Mesenchymal stem cell (in vitro differentiated cells and primary cell): ENCODE measurements at regions not wholly inside any gene's neighbourhood (a gene's known extent, or its start where the extent isn't known, plus 50 kb on each side); places are given as distances from the start of the nearest gene placed in this dataset.

ENCODE experiments used
- DNase-seq: peaks from one replicate; pipeline ENCODE4 v3.0.0-alpha.2; 2013
- H2AFZ ChIP-seq: one replicate; pipeline ENCODE4 v1.6.1; 2013; ENCODE audit warnings: low read depth, mild to moderate bottlenecking, control low read depth, inconsistent platforms, low read length, moderate library complexity
- H2AK5ac ChIP-seq: 2 replicates; pipeline ENCODE4 v1.6.1; 2013; ENCODE audit warnings: low read length, moderate library complexity, mild to moderate bottlenecking, inconsistent platforms; ENCODE audit not compliant: severe bottlenecking
- H2BK120ac ChIP-seq: one replicate; pipeline ENCODE4 v1.6.1; 2013; ENCODE audit warnings: low read depth, mild to moderate bottlenecking, inconsistent platforms, low read length, moderate library complexity
- H2BK12ac ChIP-seq, 2 experiments: one replicate each; pipeline ENCODE4 v1.6.1; 2013; ENCODE audit warnings: inconsistent platforms in 2 of 2, low read length in 2 of 2, mild to moderate bottlenecking in 2 of 2, moderate library complexity in 2 of 2, control low read depth in 1 of 2
- H2BK15ac ChIP-seq: one replicate; pipeline ENCODE4 v1.6.1; 2013; ENCODE audit warnings: mild to moderate bottlenecking, low read depth, inconsistent platforms; ENCODE audit not compliant: poor library complexity, severe bottlenecking
- H2BK5ac ChIP-seq: 2 replicates; pipeline ENCODE4 v1.6.1; 2013; ENCODE audit warnings: low read depth, mild to moderate bottlenecking, low read length, control low read depth, inconsistent platforms; ENCODE audit not compliant: poor library complexity, severe bottlenecking
- H3K14ac ChIP-seq, 2 experiments: one replicate each; pipeline ENCODE4 v1.6.1; 2013; ENCODE audit warnings: inconsistent platforms in 2 of 2, low read length in 2 of 2, control low read depth in 1 of 2, mild to moderate bottlenecking in 1 of 2, moderate library complexity in 1 of 2
- H3K18ac ChIP-seq, 2 experiments: one replicate each; pipeline ENCODE4 v1.6.1; 2013; ENCODE audit warnings: inconsistent platforms in 2 of 2, low read length in 2 of 2, control low read depth in 1 of 2, low read depth in 1 of 2, mild to moderate bottlenecking in 1 of 2
- H3K23ac ChIP-seq, 2 experiments: one replicate each; pipeline ENCODE4 v1.6.1; 2013; ENCODE audit warnings: inconsistent platforms in 2 of 2, low read length in 2 of 2, mild to moderate bottlenecking in 2 of 2, moderate library complexity in 2 of 2, control low read depth in 1 of 2
- H3K27ac ChIP-seq: 2 replicates; pipeline ENCODE4 v1.5.1; 2013; ENCODE audit warnings: mild to moderate bottlenecking, moderate library complexity, low read length, control low read depth, inconsistent platforms; ENCODE audit not compliant: poor library complexity, severe bottlenecking
- H3K27me3 ChIP-seq, 2 experiments: 2 replicates each; pipeline versions ENCODE4 v1.6.1 to v1.7.0; 2013; ENCODE audit warnings: low read length in 2 of 2, mild to moderate bottlenecking in 2 of 2, moderate library complexity in 2 of 2, control low read depth in 1 of 2, inconsistent platforms in 1 of 2; ENCODE audit not compliant: control insufficient read depth in 1 of 2, insufficient read depth in 1 of 2
- H3K36me3 ChIP-seq, 2 experiments: 2 replicates each; pipeline versions ENCODE4 v1.6.1 to v1.7.0; 2013; ENCODE audit warnings: low read length in 2 of 2, control low read depth in 1 of 2, inconsistent platforms in 1 of 2, low read depth in 1 of 2, mild to moderate bottlenecking in 1 of 2; ENCODE audit not compliant: insufficient read depth in 2 of 2, control insufficient read depth in 1 of 2
- H3K4ac ChIP-seq, 2 experiments: one replicate each; pipeline ENCODE4 v1.6.1; 2013; ENCODE audit warnings: inconsistent platforms in 2 of 2, low read length in 2 of 2, mild to moderate bottlenecking in 2 of 2, moderate library complexity in 2 of 2, control low read depth in 1 of 2, low read depth in 1 of 2
- H3K4me1 ChIP-seq: 2 replicates; pipeline ENCODE4 v1.6.1; 2013; ENCODE audit warnings: low read depth, low read length, control low read depth; ENCODE audit not compliant: control insufficient read depth, insufficient read depth
- H3K4me2 ChIP-seq: 2 replicates; pipeline ENCODE4 v1.6.1; 2013; ENCODE audit warnings: low read length, mild to moderate bottlenecking, inconsistent platforms; ENCODE audit not compliant: poor library complexity, severe bottlenecking
- H3K4me3 ChIP-seq, 2 experiments: 2 replicates each; pipeline versions ENCODE4 v1.5.1 to v1.7.0; 2013; ENCODE audit warnings: low read length in 2 of 2, mild to moderate bottlenecking in 2 of 2, control low read depth in 1 of 2, low read depth in 1 of 2; ENCODE audit not compliant: insufficient read depth in 1 of 2
- H3K79me1 ChIP-seq: replicated peaks from 2 replicates; pipeline ENCODE4 v1.6.1; 2013; ENCODE audit warnings: mild to moderate bottlenecking, control low read depth, low read length, inconsistent platforms; ENCODE audit not compliant: poor library complexity, severe bottlenecking
- H3K9ac ChIP-seq: 2 replicates; pipeline ENCODE4 v1.7.0; 2013; ENCODE audit warnings: mild to moderate bottlenecking, low read length, moderate library complexity
- H3K9me3 ChIP-seq: 2 replicates; pipeline ENCODE4 v1.7.0; 2013; ENCODE audit warnings: mild to moderate bottlenecking, low read length; ENCODE audit not compliant: control insufficient read depth
- H4K8ac ChIP-seq: one replicate; pipeline ENCODE4 v1.6.1; 2013; ENCODE audit warnings: inconsistent platforms, mild to moderate bottlenecking, low read length, moderate library complexity
- H4K91ac ChIP-seq: one replicate; pipeline ENCODE4 v1.6.1; 2013; ENCODE audit warnings: mild to moderate bottlenecking, low read length, inconsistent platforms
- WGBS: methylation state at CpG from one replicate; pipeline ENCODE4 v1.1.7; 2013; ENCODE audit warnings: mixed read lengths; 5-methylcytosine and 5-hydroxymethylcytosine counted together

DNA sequence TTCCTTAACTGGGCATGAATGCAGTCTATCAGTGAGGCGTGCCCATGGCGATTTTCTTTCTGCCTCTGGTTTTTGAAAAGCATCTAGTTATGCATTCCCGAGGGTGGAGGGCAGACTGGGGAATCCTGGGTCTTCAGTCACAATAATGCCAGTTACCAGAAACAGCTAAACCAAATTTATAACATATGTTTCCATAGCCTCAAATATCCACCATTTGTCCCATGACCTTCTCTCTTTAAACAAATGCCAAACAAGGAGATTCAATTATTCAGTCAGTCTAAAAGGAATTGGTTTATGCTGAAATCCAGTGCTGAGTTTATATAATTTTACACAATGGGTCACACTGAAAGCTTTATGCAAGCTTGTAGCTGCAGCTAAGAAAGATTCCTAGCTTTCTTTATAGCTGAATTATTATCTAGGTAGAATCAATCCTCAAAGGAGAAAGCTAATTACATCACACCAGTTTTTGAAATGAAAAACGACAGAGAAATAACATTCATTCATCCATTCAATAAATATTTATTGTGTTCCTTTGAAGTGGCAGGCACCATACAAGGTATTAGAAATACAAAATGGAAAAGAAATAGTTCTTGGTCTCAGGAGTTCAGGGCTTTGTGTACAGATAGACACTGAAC is 131.3 kb upstream of the RAP1B start:
- H2AFZ ChIP-seq, result no peak overlapping the region
- H2BK15ac ChIP-seq, result no peak overlapping the region
- H2AK5ac ChIP-seq, result no peak overlapping the region
- H3K27me3 ChIP-seq, result no peaks in the 10 kb centered on the region
- no peak overlapping the region for H3K14ac ChIP-seq
- peak overlapping the region in 1 of 2 experiments; percentile 60 for H3K4ac ChIP-seq
- no peak overlapping the region for H3K18ac ChIP-seq
- no peak overlapping the region for H3K23ac ChIP-seq
- DNase-seq, result peak; percentile 29
- no peak overlapping the region for H3K27ac ChIP-seq
- no peak overlapping the region for H3K9ac ChIP-seq
- H3K36me3 ChIP-seq, result no peaks in the 10 kb centered on the region
- no peak overlapping the region for H3K4me3 ChIP-seq
- H2BK5ac ChIP-seq, result no peak overlapping the region
- no peak overlapping the region for H2BK12ac ChIP-seq
- no peak overlapping the region for H2BK120ac ChIP-seq
- 92% methylated on average over 3 of the region's 4 CpGs for WGBS
- no peaks in the 10 kb centered on the region for H3K9me3 ChIP-seq
- no peak overlapping the region for H4K91ac ChIP-seq
- no peak overlapping the region for H4K8ac ChIP-seq
- H3K4me1 ChIP-seq, result no peaks in the 10 kb centered on the region
- no peak overlapping the region for H3K4me2 ChIP-seq
- H3K79me1 ChIP-seq, result no peaks in the 10 kb centered on the region

DNA sequence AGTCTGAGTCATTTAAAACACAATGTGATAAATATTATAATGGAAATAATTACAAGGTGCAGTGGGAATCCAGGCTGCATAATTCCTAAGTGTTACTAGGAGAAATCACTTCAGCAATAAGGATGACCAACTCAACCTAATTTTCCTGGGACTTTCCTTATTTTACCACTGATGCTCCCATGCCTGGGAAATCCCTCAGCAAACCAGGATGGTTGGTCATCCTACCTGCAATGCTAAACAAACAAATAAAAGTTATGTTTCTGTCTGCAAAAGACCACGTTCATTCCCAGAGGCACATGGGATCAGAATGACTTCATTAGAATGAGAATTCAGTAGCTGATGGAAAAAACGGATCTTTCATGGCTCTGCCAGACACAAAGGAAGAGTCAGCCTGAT is 130.8 kb upstream of the RAP1B start:
- no peak overlapping the region for H2BK15ac ChIP-seq
- no peaks in the 10 kb centered on the region for H3K36me3 ChIP-seq
- no peak overlapping the region for H2BK12ac ChIP-seq
- peak; percentile 49 for DNase-seq
- no peak overlapping the region for H4K91ac ChIP-seq
- no peaks in the 10 kb centered on the region for H3K27me3 ChIP-seq
- H3K4me1 ChIP-seq, result no peaks in the 10 kb centered on the region
- H3K4me3 ChIP-seq, result no peak overlapping the region
- H3K4ac ChIP-seq, result no peak overlapping the region
- no peaks in the 10 kb centered on the region for H3K79me1 ChIP-seq
- H3K27ac ChIP-seq, result no peak overlapping the region
- H3K4me2 ChIP-seq, result no peak overlapping the region
- H2BK120ac ChIP-seq, result no peak overlapping the region
- no peak overlapping the region for H2AFZ ChIP-seq
- H3K9me3 ChIP-seq, result no peaks in the 10 kb centered on the region
- no peak overlapping the region for H2BK5ac ChIP-seq
- no peak overlapping the region for H3K9ac ChIP-seq
- H3K23ac ChIP-seq, result no peak overlapping the region
- no peak overlapping the region for H4K8ac ChIP-seq
- no peak overlapping the region for H3K14ac ChIP-seq
- 69% methylated on average over 2 of the region's 2 CpGs for WGBS
- H2AK5ac ChIP-seq, result no peak overlapping the region
- H3K18ac ChIP-seq, result no peak overlapping the region

DNA sequence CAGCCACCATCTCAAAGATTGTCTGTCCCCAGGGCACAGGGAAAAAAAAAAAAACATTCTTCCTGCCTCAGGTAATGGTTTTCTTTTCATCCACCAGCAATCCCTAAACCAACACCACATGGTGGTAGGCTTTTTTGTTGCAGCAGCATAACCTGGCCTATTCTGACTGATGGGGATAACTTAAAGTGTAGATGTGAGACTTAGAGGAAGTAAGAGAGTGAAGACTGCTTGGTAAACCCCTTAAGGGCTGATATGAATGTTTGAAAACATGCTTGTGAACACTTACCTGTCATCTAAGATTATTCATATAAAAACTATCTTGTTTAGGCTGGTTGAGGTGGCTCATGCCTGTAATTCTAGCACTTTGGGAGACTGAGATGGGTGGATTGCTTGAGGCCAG is 130.2 kb upstream of the RAP1B start:
- Histone ChIP-seq H3K27me3 (no peaks in the 10 kb centered on the region), H2AFZ (no peak overlapping the region), H3K9me3 (no peaks in the 10 kb centered on the region), H2AK5ac (no peak overlapping the region), H3K4me3 (no peak overlapping the region), H3K4me2 (no peak overlapping the region), H3K9ac (no peak overlapping the region), H3K14ac (no peak overlapping the region), H3K36me3 (no peaks in the 10 kb centered on the region), H2BK5ac (no peak overlapping the region), H4K91ac (no peak overlapping the region), H4K8ac (no peak overlapping the region), H3K4me1 (no peaks in the 10 kb centered on the region), H2BK120ac (no peak overlapping the region), H3K79me1 (no peaks in the 10 kb centered on the region), H3K27ac (no peak overlapping the region), H3K4ac (no peak overlapping the region), H3K23ac (no peak overlapping the region), H2BK12ac (no peak overlapping the region), H2BK15ac (no peak overlapping the region), H3K18ac (no peak overlapping the region)
- DNase-seq, result no peak

DNA sequence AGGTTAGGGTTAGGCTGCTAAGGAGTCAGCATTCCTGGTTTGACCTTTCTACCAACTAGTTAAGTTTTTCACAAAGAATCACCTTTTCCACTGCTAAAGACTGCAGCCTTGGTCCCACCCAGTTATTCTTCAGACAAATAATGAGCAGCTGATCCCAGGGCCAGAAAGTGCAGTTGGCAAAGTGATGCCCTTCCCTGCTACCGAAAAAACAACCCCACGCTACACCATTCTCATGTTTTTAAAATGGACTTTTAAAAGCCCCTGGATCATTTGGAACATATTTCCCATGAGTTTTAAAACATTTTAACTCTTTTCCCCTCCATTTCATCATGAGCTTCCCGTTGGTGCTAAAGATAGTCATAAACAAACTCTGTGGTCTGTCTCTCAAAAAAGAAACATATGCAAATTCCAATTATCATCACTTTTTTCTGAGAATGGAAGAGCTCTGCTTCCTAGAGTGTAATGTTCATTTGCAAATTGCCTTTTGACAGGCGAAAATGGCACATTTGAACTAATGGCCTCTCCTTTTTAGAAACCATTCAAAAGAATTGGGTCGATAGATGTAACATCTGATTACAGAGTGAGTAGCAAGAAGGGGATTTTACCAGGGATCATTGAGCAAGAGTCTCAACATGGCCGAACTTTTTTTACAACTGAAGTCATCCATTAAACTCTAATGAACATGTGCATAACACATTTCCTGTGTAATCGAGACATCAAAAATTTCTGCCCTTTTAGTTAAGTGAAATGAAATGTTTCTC is 129.3 kb upstream of the RAP1B start:
- Histone ChIP-seq H4K8ac (no peak overlapping the region), H2BK120ac (no peak overlapping the region)

More for the DNA sequence above, 129.3 kb upstream of the RAP1B start:
- no peaks in the 10 kb centered on the region for H3K79me1 ChIP-seq
- no peak overlapping the region for H4K91ac ChIP-seq
- no peak overlapping the region for H2BK12ac ChIP-seq
- H3K4me2 ChIP-seq, result no peak overlapping the region
- H3K14ac ChIP-seq, result no peak overlapping the region
- peak; percentile 48 for DNase-seq
- H3K4me3 ChIP-seq, result no peak overlapping the region
- H3K27me3 ChIP-seq, result no peaks in the 10 kb centered on the region
- 83% methylated on average over 4 of the region's 7 CpGs for WGBS
- no peak overlapping the region for H2BK5ac ChIP-seq
- H3K36me3 ChIP-seq, result no peaks in the 10 kb centered on the region
- H3K23ac ChIP-seq, result no peak overlapping the region
- no peak overlapping the region for H3K27ac ChIP-seq
- H3K4me1 ChIP-seq, result no peaks in the 10 kb centered on the region
- no peak overlapping the region for H2AFZ ChIP-seq
- H2BK15ac ChIP-seq, result no peak overlapping the region
- no peaks in the 10 kb centered on the region for H3K9me3 ChIP-seq
- no peak overlapping the region for H3K4ac ChIP-seq
- H2AK5ac ChIP-seq, result no peak overlapping the region
- H3K18ac ChIP-seq, result no peak overlapping the region
- no peak overlapping the region for H3K9ac ChIP-seq
